OCI-LY1 (cell line): ENCODE measurements at regions not wholly inside any gene's neighbourhood (a gene's known extent, or its start where the extent isn't known, plus 50 kb on each side); places are given as distances from the start of the nearest gene placed in this dataset.

ENCODE experiments used
- H2AFZ ChIP-seq: fragments of 200-600 bp; sonication (generic), shearing (Covaris generic); 2 replicates; pipeline ENCODE4 v1.6.0; 2014; ENCODE audit warnings: antibody characterized with exemption, mild to moderate bottlenecking, low read length
- H3F3A ChIP-seq: fragments of 200-600 bp; sonication (generic), shearing (Covaris generic); 2 replicates; pipeline ENCODE4 v1.6.0; 2014; ENCODE audit warnings: mild to moderate bottlenecking, antibody characterized with exemption, low read length, moderate library complexity; ENCODE audit not compliant: insufficient read depth
- H3K27ac ChIP-seq: fragments of 200-600 bp; sonication (generic); 2 replicates; pipeline ENCODE4 v1.5.1; 2014; ENCODE audit warnings: low read length, mixed run types, mild to moderate bottlenecking, low read depth; ENCODE audit not compliant: poor library complexity, severe bottlenecking
- H3K27me3 ChIP-seq: fragments of 200-600 bp; sonication (generic); 2 replicates; pipeline ENCODE4 v1.6.0; 2014; ENCODE audit warnings: antibody characterized with exemption, mild to moderate bottlenecking, low read length, moderate library complexity; ENCODE audit not compliant: insufficient read depth
- H3K36me3 ChIP-seq: fragments of 200-600 bp; sonication (generic); 2 replicates; pipeline ENCODE4 v1.6.1; 2014; ENCODE audit warnings: mild to moderate bottlenecking, antibody characterized with exemption, low read length, moderate library complexity, mixed read lengths; ENCODE audit not compliant: insufficient read depth
- H3K4me1 ChIP-seq: fragments of 200-600 bp; sonication (generic); 2 replicates; pipeline ENCODE4 v1.5.1; 2014; ENCODE audit warnings: mild to moderate bottlenecking, low read length, moderate library complexity; ENCODE audit not compliant: insufficient read depth, severe bottlenecking
- H3K4me2 ChIP-seq: fragments of 200-600 bp; sonication (generic), shearing (Covaris generic); 2 replicates; pipeline ENCODE4 v1.6.1; 2014; ENCODE audit warnings: low read length
- H3K4me3 ChIP-seq: fragments of 200-600 bp; sonication (generic); 2 replicates; pipeline ENCODE4 v1.5.1; 2014; ENCODE audit warnings: low read length, low read depth, mild to moderate bottlenecking, mixed read lengths; ENCODE audit not compliant: poor library complexity, severe bottlenecking
- H3K79me2 ChIP-seq: fragments of 200-600 bp; shearing (Covaris generic); 2 replicates; pipeline ENCODE4 v1.6.1; 2016; ENCODE audit warnings: mixed run types, low read length, mixed read lengths; ENCODE audit not compliant: insufficient read depth
- H3K9ac ChIP-seq: fragments of 200-600 bp; sonication (generic), shearing (Covaris generic); 2 replicates; pipeline ENCODE4 v1.6.1; 2014; ENCODE audit warnings: mild to moderate bottlenecking, low read length, mixed read lengths
- H3K9me2 ChIP-seq: fragments of 200-600 bp; sonication (generic), shearing (Covaris generic); 2 replicates; pipeline ENCODE4 v1.6.1; 2014; ENCODE audit warnings: low read depth, mild to moderate bottlenecking, low read length, mixed read lengths
- H3K9me3 ChIP-seq: fragments of 200-600 bp; shearing (Covaris generic); 2 replicates; pipeline ENCODE4 v1.6.1; 2014; ENCODE audit warnings: low read length, mixed read lengths
- H4K20me1 ChIP-seq: fragments of 200-600 bp; sonication (generic), shearing (Covaris generic); 2 replicates; pipeline ENCODE4 v1.6.0; 2016; ENCODE audit warnings: mild to moderate bottlenecking, low read length; ENCODE audit not compliant: insufficient read depth
- EZH2 ChIP-seq: fragments of 200-600 bp; sonication (generic), shearing (Covaris generic); IDR thresholded peaks from 2 replicates; pipeline ENCODE4 v1.8.0; 2017; ENCODE audit warnings: borderline replicate concordance, mixed run types, mild to moderate bottlenecking, antibody characterized with exemption, low read length, moderate library complexity, mixed read lengths
- TF ChIP-seq, protein P1 (sequence below): fragments of 200-600 bp; sonication (generic), shearing (Covaris generic); IDR thresholded peaks from 2 replicates; pipeline ENCODE4 v1.5.1; 2017; ENCODE audit warnings: mild to moderate bottlenecking, antibody characterized with exemption, low read length, moderate library complexity, mixed read lengths

GRCh38 chr2:39930175-39930917 lies 151.3 kb upstream of the THUMPD2 start:
- no peak overlapping the region for H3K9ac ChIP-seq
- H3K79me2 ChIP-seq = no peaks in the 10 kb centered on the region
- no peaks in the 10 kb centered on the region for H3K27me3 ChIP-seq
- no peak overlapping the region for H3K4me2 ChIP-seq
- H4K20me1 ChIP-seq = no peaks in the 10 kb centered on the region
- H3F3A ChIP-seq = no peaks in the 10 kb centered on the region
- no peaks in the 10 kb centered on the region for H3K4me1 ChIP-seq
- H2AFZ ChIP-seq = no peak overlapping the region
- no peaks in the 10 kb centered on the region for H3K9me2 ChIP-seq
- H3K4me3 ChIP-seq = no peak overlapping the region
- TF ChIP-seq, protein P1, sequence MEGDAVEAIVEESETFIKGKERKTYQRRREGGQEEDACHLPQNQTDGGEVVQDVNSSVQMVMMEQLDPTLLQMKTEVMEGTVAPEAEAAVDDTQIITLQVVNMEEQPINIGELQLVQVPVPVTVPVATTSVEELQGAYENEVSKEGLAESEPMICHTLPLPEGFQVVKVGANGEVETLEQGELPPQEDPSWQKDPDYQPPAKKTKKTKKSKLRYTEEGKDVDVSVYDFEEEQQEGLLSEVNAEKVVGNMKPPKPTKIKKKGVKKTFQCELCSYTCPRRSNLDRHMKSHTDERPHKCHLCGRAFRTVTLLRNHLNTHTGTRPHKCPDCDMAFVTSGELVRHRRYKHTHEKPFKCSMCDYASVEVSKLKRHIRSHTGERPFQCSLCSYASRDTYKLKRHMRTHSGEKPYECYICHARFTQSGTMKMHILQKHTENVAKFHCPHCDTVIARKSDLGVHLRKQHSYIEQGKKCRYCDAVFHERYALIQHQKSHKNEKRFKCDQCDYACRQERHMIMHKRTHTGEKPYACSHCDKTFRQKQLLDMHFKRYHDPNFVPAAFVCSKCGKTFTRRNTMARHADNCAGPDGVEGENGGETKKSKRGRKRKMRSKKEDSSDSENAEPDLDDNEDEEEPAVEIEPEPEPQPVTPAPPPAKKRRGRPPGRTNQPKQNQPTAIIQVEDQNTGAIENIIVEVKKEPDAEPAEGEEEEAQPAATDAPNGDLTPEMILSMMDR = no peak
- TF ChIP-seq EZH2 = no peak
- H3K36me3 ChIP-seq = no peaks in the 10 kb centered on the region
- H3K9me3 ChIP-seq = no peaks in the 10 kb centered on the region
- H3K27ac ChIP-seq = no peak overlapping the region

- no peaks in the 10 kb centered on the region for H3F3A ChIP-seq
- H2AFZ ChIP-seq = no peak overlapping the region
- no peak for TF ChIP-seq EZH2
- TF ChIP-seq, protein P1 = no peak
- no peak overlapping the region for H3K9ac ChIP-seq
- H4K20me1 ChIP-seq = no peaks in the 10 kb centered on the region
- no peak overlapping the region for H3K4me3 ChIP-seq
- H3K4me1 ChIP-seq = no peaks in the 10 kb centered on the region
- no peaks in the 10 kb centered on the region for H3K9me2 ChIP-seq
- no peaks in the 10 kb centered on the region for H3K36me3 ChIP-seq
- H3K27ac ChIP-seq = no peak overlapping the region
- H3K4me2 ChIP-seq = no peak overlapping the region
- no peaks in the 10 kb centered on the region for H3K9me3 ChIP-seq
- H3K27me3 ChIP-seq = no peaks in the 10 kb centered on the region
- H3K79me2 ChIP-seq = no peaks in the 10 kb centered on the region
Observed at GRCh38 chr2:39929531-39929930, 150.5 kb upstream of the THUMPD2 start.

- H3K27ac ChIP-seq = no peak overlapping the region
- H3K9me3 ChIP-seq = no peaks in the 10 kb centered on the region
- no peak overlapping the region for H3K9ac ChIP-seq
- H3K4me1 ChIP-seq = no peaks in the 10 kb centered on the region
- H3K4me2 ChIP-seq = no peak overlapping the region
- H2AFZ ChIP-seq = no peak overlapping the region
- no peaks in the 10 kb centered on the region for H3F3A ChIP-seq
- no peaks in the 10 kb centered on the region for H3K36me3 ChIP-seq
- no peak for TF ChIP-seq EZH2
- H4K20me1 ChIP-seq = no peaks in the 10 kb centered on the region
- no peaks in the 10 kb centered on the region for H3K79me2 ChIP-seq
- no peaks in the 10 kb centered on the region for H3K27me3 ChIP-seq
- H3K4me3 ChIP-seq = no peak overlapping the region
- no peaks in the 10 kb centered on the region for H3K9me2 ChIP-seq
Observed at GRCh38 chr2:39925312-39925711, 146.3 kb upstream of the THUMPD2 start.

GRCh38 chr2:39923455-39923854 lies 144.4 kb upstream of the THUMPD2 start:
- no peak overlapping the region for H3K9ac ChIP-seq
- no peaks in the 10 kb centered on the region for H3K4me1 ChIP-seq

More at GRCh38 chr2:39923455-39923854, 144.4 kb upstream of the THUMPD2 start:
- Histone ChIP-seq H3K27ac (no peak overlapping the region), H2AFZ (no peak overlapping the region), H3K9me2 (no peaks in the 10 kb centered on the region), H3F3A (no peaks in the 10 kb centered on the region), H3K9me3 (no peaks in the 10 kb centered on the region), H3K4me3 (no peak overlapping the region), H3K4me2 (no peak overlapping the region), H3K27me3 (no peaks in the 10 kb centered on the region), H4K20me1 (no peaks in the 10 kb centered on the region), H3K79me2 (no peaks in the 10 kb centered on the region), H3K36me3 (no peaks in the 10 kb centered on the region)
- TF ChIP-seq EZH2 = no peak
- TF ChIP-seq, protein P1 = no peak
